GM21619 (cell line): ENCODE measurements at regions not wholly inside any gene's neighbourhood (a gene's known extent, or its start where the extent isn't known, plus 50 kb on each side); places are given as distances from the start of the nearest gene placed in this dataset.

Source experiments
- ATAC-seq: cut with Tn5 transposase; IDR thresholded peaks from one replicate; pipeline ENCODE4 v1.9.1; 2021; ENCODE audit not compliant: unreplicated experiment

DNA sequence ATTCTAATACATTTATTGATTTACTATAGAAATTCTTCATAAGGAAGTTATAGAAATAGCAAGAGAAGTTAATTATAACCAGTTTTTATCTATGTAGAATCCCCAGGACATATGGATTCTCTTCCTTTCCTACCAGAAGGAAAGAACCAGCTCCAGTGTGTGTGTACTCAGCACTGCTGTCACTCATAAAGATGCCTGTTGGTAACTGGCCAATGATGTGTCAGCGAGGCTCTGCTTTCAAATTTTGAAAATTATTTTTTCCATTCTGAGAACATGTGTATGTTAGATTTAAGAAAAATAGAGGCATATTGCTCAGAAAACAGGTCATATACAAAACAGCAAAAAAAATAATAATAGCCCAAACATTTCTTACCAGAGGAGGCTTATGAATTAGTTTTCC is 814.8 kb upstream of the IGFBP7 start:
- no peak for ATAC-seq

DNA sequence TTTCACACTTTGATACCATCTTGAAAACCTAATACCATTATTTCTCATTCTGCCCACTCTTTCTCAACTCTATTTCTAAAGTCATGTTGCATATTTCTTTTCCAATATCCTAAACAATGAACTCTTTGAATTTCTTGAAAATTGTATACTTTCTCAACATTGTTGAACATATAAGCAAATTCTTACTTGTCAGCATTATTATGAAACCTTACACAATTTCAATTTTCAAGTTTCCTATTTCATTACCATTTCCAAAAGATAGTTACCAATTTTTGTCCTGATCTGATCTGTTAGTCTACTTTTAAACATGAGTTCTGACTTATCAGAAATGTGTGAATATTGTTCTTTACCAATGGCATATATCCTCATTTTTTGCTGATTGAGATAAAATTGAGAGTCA is 806.3 kb upstream of the IGFBP7 start:
- ATAC-seq: no peak

DNA sequence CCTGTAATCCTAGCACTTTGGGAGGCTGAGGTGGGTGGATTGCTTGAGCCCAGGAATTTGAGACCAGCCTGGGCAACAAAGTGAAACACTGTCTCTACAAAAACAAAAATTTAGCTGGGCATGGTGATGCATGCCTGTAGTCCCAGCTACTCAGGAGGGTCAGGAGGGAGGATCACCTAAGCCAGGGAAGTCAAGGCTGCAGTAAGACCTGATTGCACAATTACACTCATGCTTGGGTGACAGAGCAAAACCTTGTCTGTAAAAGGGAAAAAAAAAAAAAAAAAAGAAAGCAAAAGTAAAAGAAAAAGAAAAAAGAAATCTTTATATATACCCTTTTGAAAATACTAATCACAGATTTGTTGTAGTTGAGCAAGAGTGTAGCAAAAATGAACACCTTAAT is 801.0 kb upstream of the IGFBP7 start:
- ATAC-seq: no peak

DNA sequence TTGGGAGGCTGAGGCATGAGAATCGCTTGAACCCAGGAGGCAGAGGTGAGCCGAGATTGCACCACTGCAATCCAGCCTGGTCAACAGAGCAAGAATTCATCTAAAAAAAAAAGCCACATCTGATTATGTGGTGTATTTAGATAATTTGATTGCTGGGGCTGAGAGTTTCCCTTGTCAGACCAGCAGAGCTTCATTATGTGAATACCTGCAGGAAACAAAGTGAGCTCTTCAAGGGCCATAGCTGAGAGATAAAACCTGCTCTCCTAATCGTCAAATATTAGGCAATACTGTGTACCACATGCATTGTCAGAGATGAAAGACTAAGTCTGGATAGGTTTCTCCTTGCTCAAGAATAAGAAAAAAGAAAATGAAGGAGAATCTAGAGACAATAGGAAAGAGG is 800.0 kb upstream of the IGFBP7 start:
- ATAC-seq: no peak

DNA sequence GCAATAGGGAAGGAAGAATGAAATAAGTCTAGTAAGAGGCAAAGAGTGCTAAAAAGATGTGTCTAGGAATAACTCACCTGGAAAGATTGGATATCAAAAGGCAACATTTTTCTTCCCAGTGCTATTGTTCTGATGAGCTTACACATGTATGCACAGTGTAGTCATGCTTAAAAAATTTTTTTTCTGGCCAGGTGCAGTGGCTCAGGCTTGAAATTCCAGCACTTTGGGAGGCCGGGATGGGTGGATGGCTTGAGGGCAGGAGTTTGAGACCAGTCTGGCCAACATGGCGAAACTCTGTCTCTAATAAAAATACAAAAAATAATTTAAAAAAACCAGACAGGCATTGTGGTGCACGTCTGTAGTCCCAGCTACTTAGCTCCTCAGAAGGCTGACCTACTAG is 795.8 kb upstream of the IGFBP7 start:
- ATAC-seq: no peak

DNA sequence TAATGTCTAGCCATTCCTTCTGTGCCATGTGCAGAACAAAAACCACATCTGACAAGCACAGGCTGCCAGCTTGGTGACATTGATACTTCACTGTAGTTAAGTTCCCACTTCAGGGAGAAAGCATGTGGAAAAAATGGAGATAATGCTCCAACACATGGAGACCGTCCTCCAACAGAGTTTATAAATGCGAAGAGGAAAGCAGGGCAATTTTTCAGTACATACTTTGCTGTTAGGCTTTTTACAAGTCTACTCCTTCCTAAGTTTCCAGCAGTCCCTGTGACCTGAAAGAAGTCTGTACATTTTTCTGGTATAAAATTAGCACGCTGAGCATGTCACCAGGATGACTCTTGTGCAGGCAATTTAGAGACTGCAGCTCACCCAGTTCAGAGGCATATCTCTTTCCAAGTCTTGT is 766.9 kb upstream of the IGFBP7 start:
- ATAC-seq: no peak

DNA sequence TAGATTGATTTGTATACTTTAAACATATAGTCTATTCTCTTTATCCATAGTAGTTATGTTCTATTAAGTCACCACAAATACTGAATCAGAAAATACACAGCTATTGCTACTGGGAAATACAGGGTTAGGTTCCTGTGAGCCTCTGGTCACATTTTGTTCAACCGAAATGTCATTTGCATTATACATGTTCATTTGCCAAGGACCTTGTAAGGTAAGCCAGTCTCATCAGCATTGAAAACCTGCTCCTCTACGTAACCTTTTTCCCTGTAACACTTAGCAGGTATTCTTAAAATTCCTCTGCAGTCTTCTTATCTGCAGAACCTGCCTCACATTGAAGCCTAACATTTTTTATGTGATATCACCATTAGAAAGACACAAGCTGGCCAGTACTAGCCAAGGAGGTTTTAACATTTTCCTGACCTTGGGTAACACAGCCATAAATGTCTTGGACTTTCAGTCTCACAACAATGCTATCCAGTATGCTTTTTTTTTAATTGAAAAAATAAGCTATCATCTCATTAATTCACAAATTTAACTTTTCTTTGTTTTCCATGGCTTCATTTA is 765.7 kb upstream of the IGFBP7 start:
- no peak for ATAC-seq

DNA sequence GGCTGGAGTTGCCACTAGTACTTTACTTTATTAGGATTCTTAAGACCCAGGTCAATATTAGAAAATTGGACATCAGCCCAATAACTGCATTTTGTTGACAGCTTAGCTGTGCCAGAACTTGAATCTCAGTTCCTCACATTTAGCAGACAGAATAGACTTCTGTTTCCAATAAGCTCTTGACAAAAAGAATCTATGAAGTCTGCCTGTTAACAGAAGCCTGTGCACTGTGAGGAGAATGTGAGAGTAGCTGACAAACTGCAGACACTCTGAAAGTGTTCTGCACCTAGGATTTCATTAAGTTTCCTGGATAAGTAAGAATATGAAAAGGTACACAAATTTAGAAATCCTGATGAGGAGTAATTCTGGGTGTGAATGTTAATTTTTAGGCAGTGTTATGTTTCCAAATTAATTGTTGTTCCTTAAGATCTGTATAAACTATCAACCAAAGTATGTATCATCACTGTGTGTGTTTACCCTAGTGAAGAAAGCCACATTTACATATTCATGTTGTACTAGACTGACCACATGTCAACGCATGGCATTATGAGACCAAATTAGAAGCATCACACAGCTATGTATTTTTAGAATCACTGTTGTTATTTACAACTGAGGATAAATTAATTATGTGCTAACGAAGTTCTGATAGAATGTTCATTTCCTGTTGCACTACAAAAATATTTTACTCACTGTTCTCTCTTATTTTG is 756.4 kb upstream of the IGFBP7 start:
- no peak for ATAC-seq

DNA sequence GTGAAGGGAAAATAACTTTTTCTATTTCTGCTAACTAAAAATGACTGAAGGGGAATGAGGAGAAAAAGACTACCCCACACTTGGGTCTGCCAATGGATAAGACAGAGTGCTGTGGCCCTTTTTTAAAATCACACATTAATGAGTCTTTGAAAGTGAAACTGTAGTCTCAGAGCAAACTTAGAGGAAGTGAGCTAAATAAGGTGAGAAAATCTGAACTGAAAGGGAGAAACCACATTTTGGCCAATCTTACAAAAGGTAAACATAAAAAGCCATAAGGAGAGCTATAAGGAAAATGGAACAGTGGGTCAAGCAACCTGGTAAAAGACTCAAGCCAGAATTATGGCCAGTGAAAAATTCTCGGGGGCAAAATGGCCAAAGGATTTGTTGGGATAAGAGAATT is 755.1 kb upstream of the IGFBP7 start:
- ATAC-seq: peak; percentile 97

DNA sequence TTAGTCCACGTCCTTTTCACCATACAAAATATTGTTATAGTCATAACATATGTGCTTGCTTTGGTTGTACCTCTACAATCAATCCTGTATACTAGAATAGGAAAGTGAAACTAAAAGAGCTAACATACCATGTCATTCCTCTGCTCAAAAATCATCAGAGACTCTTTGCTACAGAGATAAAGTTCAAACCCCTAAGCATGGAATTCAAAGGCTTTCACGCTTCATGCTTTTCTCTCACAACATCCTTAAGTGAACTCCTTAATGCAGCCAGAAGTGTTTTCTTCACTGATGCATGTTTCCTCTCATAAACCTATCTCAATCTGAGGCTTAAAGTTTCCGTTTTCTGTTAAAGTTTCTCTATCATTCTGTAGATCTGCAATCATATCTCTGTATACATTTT is 744.6 kb upstream of the IGFBP7 start:
- peak; percentile 81 for ATAC-seq

DNA sequence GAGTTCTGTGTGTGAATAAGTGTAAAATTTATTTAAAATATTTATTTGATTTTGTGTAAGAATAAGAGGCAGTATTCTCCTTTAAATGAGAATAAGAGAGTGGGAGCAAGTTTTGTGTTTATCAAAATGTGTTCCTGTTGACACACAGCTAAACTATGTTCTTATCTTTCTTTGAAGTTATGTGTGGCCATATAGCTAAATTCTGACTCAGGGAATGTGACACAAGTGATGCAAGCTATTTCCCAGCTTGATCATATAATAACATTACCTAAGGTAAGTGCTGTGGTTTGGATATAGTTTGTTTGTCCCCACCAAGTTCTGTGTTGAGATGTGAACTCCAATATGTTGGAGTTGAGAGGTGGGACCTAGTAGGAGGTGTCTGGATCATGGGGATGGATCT is 740.0 kb upstream of the IGFBP7 start:
- ATAC-seq: no peak

DNA sequence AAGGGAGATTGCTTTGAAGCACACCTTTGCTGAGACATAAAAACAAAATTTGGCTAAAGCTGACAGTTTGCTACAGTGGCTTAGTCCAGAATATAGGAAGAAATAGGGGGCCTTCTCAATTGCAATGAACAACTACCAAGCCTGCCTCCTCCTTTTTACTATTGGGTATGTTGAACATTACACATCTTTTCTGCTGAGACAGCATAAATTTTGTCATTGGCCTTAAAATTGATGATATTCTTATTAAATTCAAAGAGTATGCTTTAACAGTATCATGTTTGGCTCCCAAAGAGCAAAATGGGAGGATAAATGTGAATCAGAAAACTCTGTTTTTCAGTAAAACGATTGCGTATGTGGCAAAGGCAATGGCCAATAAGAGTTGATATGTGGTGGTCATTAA is 721.9 kb upstream of the IGFBP7 start:
- ATAC-seq: no peak

DNA sequence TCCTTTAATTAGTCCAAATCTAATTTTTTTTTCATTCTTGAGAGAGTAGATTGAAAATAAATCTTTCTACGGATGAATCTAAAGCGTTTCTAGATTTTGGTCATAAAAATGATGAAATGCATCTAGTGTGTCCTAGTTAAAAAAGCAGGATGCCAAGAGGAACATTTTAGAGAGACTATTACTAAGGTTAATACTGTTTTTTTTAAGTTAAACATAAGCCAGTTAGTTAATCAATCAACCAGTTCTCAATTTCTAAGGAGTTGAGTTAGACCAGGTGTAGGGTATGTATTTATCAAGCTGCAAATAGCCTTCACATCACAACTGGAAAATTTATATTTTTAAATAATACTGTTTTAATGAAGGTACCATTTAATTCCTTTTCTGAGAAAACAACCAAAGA is 679.5 kb upstream of the IGFBP7 start:
- ATAC-seq: no peak

DNA sequence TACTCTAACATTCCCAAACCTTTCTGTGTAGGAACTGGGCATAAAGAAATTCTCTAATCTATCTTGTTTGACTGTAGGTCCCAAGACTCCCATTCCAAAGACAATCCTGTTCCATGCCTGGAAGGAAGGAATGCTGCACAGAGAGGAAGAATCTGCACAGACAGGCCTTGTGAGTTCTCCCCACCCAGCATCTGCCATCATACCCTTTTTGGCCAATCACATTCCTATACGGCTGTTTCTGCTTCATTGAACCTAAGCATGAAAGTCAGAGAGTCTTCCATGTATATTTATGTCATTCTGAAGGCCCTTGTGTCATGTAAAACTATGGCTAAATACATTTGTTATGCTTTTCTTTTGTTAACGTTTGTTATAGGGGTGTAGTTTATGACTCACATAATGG is 667.7 kb upstream of the IGFBP7 start:
- no peak for ATAC-seq

DNA sequence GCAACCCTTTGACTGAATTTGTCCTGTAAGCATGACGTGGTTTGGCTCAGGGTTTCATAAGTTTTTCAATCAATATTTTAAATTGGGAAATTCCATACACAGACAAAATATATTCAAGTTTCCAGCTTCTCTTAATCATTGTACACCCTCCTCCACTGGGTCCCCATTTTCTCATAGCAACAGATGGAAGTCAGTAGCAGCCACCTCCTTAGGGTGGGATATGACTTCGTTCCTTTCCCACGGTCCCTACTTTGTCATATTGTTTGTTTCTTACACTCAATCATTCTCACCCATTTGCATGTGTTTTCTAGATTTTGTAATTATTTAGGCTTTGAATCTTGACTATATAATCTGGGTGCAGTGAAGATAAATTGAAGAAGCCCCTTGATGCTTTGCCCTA is 664.5 kb upstream of the IGFBP7 start:
- ATAC-seq: no peak

DNA sequence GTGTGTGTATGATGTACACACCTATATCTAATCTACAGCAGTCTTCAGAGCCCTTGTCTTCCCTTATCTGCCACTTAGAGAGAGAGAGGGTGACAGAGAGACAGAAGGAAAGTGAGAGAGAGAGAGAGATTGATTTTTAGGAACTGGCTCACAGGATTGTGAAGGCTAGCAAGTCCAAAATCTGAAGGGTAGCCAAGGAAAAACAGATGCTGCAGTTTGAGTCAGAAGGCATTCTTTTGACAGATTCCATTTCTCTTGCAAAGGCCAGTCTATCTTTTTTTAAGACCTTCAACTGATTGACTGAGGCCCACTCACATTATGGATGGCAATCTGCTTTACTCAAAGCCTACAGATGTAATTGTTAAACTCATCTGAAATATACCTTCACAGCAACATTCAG is 664.0 kb upstream of the IGFBP7 start:
- ATAC-seq: no peak

DNA sequence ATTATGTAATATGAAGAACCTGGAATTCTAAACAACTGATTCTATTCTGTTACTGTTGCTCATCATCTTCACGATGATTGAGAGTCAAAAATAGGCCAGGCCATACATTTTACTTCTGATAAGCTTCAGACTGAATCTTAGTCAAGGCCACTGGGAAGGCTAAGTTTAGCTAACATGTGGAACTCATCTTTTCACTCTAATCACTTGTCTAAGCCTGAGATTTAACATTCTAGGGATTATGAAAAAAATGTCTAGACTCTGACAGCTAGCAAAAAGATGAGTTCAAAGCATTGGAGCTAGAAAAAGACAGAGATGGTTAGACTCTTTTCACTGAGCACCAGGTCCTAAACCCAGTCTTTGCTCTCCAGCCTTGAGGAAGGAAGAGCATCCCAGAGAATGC is 656.2 kb upstream of the IGFBP7 start:
- no peak for ATAC-seq

DNA sequence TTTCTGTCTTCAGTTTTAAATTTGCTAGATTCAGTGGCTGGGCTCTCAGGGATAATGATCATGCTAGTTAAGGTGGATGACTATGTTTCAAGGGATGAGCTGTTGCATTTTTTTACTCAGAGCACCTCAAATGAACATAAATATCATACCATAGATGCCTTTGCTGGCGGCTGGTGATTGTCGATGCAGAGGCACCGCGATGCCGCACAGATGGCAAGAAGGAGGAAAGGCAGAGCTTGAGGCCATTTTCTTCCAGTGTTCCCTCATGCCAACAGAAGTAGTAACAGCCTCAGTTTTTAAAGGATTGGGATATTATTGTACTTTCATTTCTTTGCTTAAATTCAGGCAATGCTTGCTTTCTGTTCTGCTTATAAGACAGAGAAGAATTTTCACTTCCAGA is 654.7 kb upstream of the IGFBP7 start:
- no peak for ATAC-seq

DNA sequence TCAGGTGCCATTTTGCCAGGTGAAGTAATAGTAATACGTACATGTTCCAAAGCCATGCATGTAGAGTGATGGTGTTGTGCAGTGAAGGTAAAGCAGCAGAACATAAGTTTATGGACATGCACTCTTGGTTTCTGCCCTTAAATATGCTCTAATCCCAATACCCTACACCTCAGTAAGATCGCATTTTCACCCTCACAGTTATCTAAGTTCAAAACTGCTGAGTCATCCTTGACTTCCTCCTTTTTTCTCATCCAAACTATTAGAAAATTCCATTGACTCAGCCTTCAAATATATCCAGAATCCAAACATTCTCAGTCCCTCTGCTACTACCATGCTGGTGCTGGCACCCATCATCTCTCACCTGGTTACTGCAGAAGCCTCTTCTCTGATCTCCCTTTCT is 652.9 kb upstream of the IGFBP7 start:
- ATAC-seq: no peak

DNA sequence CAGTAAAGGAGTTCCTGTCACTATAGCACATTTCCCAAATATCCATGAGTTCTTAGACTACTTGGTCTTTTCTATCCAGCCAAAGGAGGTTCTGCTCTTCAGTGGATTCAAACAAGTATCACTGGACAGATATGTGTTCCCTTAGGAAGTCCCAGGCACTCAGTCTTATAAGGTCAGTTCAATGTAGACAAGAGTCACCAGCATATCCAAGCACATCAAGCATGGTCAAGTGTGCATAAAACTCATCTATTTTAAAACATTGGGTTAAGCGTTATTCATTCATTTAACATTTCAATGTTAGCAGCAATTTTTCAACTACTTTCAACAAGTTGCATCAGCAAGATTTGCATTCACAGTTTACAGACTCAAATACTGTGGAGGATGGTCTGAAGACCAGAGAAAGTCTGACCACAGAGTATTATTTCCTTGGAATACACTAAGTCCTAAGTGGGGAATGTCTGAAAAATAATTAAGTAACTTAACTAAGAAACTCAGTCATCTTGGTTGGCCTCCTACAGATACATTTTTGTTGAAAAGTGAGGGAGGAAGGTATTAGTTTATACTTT is 630.5 kb upstream of the IGFBP7 start:
- no peak for ATAC-seq

DNA sequence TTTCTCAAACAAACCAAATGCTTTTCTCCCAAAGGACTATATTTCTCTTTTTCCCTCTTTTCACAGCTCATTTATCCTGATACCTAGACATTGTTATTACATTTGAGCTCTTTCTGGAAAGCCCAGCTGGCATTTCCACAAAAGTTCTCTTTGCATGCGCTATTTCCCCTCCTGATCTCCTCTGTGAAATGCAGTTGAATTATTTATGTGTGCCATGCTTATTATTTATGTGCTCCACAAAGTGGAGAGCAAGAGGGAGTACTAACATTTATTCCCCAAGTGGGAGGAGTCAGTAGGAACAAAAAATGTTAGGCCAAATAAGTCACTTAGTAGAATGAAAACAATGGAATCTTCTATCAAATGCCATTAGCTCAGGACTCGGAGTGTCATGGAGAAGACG is 626.6 kb upstream of the IGFBP7 start:
- no peak for ATAC-seq

DNA sequence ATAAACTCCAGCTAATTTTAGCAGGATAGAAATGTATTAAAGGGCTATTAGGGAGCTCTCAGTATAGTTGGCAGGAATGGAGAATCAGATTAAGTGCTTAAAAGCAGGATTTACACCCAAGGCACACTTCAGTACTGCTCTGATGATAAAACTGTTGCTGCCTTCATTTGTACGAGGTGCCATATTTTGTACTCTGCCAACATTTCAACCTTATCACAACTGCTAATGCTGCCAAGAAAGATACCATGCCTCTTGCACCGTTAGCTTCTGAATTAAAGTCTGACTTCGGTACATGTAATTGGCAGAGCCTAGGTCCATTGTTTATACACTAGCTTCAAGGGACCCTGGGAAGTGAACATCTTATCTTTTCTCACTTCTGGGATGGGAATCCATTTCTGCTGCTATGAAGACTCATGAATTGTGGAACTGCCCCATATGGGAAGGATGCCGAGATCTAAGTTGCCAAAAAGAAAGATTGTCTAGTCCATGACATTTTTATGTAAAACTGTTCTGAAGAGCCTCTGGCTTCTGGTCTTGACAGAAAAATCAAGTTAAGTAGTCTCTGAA is 624.0 kb upstream of the IGFBP7 start:
- no peak for ATAC-seq
